SKM-1 (cell line): ENCODE measurements at regions not wholly inside any gene's neighbourhood (a gene's known extent, or its start where the extent isn't known, plus 50 kb on each side); places are given as distances from the start of the nearest gene placed in this dataset.

ENCODE experiments used
- DNase-seq: peaks from one replicate; lab custom pipeline; 2025; ENCODE audit not compliant: unreplicated experiment; lab: John Stamatoyannopoulos, UW

DNA sequence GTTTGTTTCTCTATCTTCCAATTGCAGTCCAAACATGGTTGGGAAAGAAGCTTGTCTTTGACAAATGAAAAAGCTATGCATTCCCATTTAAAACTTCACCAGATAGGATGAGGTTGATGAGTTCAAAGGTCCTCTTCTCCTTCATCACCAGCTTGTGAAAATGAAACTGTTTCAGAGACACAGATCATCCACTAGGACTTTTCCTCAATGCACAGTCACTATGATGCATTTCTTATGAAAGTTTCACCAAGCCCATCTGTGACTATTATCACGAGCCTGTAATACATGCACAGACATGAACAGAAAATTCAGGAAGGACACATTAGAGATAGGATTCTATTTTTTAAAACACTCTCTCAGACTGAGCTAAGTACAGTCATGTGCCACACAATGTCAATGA, 644.4 kb downstream of the PLCL1 start:
- no peak for DNase-seq

DNA sequence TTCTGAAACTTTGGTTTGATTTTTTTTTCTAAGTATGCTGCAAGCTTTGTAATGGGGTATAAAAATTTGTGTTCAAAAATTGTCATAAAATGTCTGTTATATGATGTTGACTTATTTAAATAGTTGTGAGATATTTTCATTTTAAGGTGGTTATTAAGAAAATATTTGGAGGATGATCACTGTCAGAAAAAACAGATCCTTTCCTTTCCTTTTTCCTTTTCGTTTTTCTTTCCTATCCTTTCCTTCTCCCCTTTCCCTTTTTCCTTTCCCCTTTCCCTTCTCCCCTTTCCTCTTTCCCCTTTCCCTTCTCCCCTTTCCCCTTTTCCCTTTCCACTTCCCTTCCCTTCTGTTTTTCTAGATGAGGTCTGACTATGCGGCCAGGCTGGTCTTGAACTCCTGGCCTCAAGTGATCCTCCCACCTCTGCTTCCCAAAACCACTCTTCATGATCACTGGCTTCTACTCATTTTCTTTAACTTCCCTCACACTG, 640.5 kb downstream of the PLCL1 start:
- no peak for DNase-seq

DNA sequence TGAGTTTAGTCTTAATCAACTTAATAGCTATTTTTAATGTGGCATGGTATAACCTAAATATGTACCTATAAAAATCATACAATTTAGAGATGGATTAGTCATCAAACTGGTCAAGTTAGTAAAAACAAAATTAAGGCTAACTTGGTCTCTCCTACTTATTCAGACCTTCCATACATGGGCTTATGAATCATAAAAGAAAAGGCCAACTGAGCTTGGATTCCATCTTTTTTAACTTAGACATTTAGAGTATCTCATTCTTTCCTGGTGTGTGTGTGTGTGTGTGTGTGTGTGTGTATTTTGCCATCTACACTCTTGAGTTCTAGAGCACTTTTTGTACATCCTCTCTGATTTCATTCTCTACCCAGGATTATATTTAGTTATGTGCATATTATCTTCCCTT, 637.5 kb downstream of the PLCL1 start:
- DNase-seq, result no peak

DNA sequence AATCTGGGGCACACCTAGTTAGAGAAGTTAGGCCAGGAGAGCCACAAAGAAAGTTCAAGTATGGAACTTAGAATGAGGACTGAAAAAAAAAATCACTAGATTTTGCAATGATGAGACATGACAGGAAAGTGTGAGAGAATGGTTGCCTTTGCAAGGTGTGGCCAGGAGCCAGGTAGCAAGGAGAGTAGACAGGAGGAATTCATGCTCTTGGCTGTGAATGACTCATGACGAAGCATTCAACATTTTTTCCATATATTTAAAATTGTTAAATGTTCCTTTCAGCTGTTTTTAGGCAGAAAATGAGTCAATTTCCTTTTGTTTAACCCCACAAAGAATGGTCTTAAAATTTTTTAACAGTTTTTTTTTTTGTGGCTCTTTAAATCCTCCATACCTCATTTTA, 636.9 kb downstream of the PLCL1 start:
- DNase-seq, result no peak

DNA sequence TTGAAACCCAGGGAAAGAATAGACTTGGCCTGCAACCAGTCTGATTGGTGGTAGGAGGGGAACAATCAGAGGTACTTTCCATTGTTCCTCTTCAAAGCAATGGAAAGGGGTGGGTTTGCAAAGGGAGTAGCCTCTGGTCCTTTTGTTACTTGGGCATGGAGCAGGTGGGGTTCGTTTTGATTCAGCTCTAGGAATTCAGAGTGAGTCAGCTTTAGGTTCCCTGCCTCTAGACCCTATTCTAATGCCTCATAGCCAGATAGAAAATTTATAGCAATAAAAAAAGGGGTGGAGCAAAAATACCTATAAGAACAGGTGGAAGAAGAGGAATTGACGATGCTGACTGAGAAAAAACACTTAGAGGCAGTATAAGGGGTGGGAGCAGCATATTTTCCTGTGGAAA, 636.4 kb downstream of the PLCL1 start:
- no peak for DNase-seq

DNA sequence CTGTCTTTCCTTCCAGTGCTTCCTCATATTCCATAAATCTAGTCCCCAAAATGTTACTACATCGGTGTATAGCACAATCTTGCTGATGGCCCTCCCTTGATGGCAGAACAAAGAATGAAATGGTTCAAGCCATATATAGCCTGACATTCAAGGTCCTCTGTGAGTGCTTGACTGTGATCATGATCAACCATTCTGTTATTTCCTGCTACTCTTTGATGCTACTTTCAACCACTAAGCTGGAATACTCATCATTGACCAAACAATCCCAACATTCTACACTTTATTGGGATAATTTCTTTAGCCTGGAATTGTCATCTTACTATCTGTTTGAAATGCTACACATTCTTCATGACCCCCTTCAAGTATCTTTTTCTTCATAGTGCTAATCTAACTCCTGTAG, 633.9 kb downstream of the PLCL1 start:
- no peak for DNase-seq

DNA sequence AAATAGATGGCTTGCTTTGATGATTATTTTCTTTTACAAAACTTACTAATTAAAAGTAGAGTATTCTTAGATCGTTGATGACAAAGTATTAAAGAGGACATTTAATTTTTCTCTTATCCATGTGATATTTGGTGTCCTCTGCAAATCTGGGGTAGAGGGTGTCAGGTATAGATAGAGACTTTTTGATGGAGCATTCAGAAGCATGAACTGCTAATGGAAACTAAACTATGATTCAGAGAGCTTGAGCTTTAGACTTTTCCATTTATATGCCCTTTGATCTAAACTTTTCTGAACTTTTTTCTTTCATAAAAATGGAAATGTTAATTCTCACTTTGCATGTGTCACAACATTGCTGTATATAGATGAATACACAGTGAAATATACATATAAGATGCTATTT, 619.7 kb downstream of the PLCL1 start:
- DNase-seq, result no peak

DNA sequence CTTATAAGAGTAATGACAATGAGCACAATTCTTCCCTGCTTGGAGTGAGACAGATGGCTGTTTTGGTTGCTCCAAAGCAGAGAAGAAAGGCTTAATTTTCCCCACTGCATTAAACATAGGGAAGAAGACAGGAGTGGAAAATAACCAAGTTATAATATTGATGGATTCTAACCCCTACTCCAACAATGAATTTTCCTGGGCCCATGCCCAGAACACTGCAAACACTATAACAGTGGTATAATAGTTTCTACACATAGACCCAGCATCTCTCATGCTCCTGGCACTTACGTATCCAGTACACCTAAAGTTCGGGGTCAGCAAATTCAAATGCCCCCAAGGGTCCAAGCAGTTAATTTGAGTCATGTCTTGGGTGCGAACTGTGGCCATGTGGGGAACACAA, 613.4 kb downstream of the PLCL1 start:
- no peak for DNase-seq

DNA sequence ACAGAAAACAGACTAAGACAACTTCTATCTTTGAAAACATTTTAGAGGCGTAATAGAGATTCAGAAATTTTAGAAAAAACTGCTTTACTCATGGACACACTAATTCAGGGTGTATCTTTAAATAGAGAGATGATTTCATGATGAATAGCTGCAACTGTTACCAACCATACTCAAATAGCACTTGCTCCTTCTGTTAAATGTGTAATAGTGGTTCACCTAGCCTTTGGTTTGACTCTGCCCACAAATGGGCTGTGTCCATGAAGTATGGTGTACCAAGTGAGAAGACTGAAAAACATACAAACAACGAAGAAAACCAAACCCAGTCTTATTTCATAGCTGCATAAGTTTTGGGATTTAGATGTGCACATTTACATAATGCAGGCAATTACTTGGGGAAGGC, 610.6 kb downstream of the PLCL1 start:
- DNase-seq, result no peak

DNA sequence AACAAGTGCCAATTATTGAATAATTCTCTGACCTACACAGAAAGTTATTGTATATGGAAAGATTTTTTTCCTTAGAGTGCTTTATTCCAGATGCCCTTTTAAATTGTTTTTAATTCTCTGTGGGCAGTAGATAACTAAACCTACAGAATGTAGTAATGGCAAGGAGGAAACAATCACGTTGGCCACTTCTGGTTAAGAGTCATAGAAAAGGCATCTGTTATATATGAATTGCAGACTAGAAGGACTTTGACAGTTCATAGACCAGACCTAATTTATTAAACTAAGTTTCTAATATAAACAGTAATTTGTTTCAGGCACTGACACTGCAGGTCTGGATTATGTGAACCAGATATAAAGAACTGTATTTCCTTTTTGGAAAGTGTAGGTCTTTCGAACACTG, 607.5 kb downstream of the PLCL1 start:
- no peak for DNase-seq

DNA sequence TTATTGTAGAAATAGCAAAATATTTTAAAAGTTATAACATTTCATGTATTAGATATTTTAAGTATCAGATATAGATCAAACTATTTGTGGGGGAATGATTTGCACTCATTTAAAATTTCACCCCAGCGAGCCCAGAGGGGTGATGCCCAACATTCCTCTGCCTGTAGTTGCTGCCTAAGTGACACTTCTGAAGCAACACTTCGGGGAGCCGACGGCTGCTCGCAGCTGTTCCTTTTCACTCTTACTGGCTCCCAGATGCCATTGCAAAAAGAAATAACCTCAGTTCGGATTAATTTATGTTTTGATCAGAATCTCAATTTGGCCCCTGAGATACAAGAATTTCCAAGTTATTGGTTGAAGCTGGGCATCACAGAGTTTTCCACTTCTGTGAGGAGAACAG, 603.8 kb downstream of the PLCL1 start:
- no peak for DNase-seq

DNA sequence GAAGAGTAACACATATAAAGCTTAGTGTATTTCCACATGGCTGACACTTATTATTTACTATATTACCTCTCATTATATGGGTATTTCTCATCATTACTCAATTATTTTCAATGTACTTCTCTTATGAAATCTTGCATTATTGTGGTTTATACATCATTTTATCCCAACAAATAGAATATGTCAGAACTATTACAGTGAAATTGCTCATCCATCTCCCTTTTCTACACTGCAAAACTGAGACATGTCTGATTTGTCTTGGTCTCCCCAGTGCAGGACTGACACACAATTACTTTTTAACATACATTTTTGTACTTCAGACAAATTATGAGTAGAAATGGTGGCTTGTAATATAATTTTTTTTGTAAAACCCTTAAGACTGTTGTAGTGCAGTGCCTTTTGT, 600.9 kb downstream of the PLCL1 start:
- no peak for DNase-seq

DNA sequence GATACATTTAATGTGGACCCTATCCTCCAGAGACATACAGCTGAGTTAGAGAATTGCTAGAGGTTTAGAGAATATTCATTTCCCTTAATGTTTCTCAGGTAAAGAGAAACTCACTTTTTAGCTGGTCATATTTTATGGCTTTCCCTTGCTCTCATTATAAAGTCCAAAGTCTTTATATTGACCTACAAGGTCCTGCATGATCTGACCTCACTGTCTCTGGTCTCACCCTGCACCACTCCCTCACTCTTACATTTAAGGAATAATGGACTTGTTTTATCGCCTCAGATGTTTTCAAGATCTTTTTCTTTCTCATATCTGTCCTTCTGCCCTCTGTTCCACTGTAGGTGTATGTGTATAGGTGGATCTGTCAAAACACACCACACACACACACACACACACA, 597.3 kb downstream of the PLCL1 start:
- no peak for DNase-seq

DNA sequence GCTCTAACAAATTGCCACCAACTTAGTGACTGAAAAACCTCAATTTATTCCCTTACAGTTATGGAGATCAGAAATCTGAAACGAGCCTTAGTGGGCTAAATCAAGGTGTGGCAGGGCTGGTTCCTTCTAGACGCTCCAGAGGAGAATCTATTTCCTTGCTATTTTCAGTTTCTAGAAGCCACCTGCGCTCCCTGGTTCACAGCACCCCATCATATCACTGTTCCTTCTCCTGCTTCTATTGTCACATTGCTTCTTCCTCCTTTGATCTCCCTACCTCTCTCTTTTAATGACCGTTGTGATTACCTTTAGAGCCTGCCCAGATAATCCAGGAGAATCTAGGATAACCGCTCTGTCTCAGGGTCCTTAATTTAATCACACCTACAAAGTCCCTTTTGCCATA, 596.6 kb downstream of the PLCL1 start:
- DNase-seq, result no peak

DNA sequence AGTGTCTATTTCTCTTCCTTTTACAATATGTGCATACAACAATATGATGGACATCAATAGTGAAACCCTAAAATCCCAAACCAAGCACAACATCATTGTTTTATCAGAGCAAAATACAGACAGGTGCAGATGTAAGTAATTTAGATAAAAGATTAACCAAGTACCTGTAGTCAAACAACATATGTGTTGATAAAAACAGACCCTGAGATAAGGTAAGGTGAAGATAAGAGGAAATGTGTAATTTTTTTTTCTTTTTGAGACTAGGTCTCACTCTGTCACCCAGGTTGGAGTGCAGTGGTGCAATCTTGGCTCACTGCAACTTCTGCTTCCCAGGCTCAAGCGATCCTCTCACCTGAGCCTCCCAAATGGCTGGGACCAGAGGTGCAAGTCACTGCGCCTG, 589.8 kb downstream of the PLCL1 start:
- DNase-seq, result no peak

DNA sequence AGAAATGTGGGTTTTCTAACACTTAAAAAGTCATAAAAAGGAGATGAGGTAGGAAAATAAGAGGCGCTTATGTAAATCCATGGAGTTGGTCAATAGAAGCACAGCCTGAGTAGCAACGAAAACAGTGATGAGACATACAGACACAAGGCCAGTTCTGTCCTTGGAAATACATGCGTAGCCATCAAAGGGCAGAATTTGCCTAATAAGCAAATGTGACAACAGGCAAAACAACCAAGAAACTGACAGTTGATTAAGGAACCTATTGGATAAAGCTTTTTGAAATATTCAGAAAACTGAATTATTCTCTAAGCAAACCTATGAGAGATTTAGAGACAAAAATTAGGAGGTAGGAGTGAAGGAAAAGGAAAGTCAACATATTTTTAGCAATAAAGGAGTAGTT, 586.3 kb downstream of the PLCL1 start:
- no peak for DNase-seq

DNA sequence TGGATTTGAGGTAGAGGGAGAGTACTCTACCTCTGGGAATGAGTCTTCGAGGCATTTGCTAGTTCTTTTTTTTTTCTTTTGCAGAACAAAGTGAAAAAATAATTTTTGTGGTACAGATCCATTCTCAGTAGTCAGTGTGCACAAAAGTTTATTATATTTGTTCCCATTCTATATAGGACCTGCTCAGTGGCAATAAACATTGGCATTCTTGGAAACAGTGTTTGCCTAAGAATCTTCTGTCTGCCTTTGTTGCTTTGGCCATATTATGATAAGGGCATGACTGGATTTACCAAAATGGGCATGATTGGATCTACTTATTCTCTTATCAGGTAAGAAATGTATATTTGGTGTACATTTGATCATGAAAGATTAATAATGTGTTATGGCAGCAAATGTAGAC, 583.3 kb downstream of the PLCL1 start:
- DNase-seq, result no peak

DNA sequence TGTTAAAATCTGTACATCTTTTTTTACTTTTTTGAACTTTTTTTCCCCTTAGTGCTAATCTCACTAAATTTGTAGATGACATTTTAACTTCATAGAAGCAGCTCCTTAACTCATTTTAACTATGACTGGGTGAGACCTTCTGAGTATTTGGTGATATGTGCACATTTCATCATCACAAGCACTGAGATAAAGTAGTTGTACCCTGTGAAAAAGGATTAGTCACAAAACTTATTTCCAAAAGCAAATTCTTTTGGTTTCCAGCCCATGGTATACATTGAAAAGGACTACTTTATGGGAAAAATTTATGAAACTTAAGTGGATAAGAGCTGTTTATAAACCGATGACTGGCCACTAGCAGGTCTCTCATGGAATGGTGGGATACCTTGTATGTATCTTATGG, 581.5 kb downstream of the PLCL1 start:
- no peak for DNase-seq

DNA sequence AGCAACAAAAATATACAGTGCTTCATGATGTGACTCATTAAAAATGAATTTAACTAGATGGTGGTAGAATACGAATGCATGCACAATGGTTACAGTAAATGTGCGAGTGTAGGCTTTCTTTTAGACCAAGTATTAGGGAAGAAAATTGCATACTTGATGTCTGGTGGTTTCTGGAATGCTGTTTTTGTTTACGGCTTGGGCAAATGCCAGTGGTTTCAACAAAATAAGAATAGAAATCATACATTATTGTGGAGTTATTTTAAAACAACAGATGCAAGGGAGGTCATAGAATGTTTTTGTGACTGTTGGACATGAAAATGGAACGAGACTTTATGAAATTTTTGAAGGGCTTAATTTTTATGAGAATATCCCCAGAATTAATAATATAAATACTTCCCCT, 580.9 kb downstream of the PLCL1 start:
- no peak for DNase-seq

DNA sequence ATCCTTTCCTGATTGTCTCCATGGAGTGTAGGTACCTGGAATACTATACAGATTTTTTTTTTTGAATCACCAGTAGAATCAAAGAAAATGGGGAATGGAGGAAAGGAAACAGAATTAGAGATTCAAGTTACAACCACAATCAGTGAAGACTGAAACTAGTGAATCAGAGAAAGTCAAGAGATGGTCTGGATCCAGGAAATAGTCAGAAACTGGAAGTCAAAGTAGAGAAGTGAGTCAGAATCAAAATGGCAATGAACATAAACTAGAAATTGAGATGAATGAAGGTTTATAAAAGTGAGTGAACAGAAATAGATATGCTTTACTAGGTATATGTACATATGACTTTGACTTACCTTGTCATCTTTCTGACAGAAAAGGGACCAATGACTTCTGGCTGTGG, 579.0 kb downstream of the PLCL1 start:
- DNase-seq, result no peak

DNA sequence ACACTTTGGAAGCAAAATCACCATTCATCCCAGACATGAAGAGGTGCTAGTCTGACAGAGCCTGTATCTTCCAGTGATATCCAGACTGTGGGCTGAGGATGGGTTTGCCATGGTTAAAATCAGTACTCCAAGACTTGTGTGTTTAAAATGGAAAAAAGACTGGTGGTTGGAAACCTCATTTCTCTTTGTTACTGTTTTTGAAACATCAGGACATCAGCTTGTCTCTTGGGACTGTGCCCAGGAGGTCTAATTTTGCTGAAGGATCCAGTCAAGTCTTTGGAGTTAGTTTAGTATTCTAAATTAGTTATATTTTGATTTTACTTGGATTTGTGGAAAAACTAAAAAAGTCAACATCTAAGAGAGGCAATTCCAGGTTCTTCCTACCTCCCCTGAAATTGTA, 578.4 kb downstream of the PLCL1 start:
- DNase-seq, result no peak

DNA sequence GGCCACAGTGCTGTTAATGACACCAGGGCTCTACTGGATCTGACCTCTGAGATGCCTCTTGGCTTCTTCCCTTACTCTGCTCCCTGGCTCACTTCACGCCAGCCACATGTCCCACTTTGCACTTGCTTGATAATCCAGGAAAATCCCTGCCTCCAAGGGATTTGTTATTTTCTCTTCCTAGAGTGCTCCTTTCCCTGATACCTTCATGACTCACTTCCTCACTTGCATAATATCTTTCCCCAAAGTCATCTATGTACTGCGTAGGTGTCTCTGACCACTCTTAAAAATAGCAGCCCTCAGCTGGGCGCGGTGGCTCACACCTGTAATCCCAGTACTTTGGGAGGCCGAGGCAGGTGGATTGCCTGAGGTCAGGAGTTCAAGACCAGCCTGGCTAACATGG, 572.3 kb downstream of the PLCL1 start:
- DNase-seq, result no peak

DNA sequence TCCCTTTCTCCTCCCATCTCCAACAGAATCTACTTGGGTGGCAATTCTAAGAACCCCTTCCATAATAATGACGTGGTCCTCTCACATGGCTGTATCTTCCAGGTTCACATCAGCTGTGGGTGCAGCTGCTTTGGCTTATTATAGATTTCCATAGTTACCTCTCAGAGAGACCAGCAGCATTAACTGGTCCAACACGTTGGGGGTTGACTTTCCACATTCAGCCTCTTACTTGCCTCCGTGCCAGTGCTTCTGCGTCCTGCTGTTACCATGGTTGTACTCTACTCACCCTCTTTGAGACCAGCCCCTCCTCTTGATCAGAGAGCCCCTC, 570.7 kb downstream of the PLCL1 start:
- DNase-seq, result no peak

DNA sequence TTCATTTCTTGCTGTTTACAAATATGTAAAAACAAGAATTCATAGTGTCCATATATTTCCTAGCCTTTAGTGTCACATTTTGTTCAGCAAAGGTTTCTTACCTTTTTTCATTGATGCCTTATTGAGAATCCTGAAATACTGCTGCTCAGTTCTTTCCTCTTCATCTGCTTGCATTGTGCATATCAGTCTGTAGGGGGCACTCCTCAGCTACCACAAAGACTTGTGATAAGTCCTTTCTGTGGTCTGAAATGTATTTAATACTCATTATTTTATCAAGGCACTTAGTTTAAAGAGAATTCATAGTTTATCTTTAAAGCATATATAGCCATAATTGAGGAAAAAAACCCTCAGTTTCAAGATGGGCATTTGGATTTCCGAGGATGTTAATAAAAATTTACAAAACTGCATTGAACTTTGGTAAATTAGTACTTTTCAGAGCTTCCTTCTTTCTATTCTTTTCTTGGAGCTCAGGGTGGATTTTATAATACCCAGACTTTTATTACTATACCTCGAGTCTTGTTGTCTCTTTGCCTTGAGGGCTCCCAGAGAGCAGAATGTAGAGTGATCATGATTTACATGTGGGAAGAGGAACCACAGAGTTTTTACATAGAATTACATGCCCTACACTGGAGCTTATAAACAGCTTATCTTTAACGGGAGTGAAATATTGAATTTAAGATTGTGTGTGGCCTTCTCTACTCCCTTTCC, 570.1 kb downstream of the PLCL1 start:
- DNase-seq, result peak; percentile 34
